ENCODE measurements at regions not wholly inside any gene's neighbourhood (a gene's known extent, or its start where the extent isn't known, plus 50 kb on each side); places are given as distances from the start of the nearest gene placed in this dataset.
"Not testable (repeated sequence)": the region's sequence is repeated elsewhere in the genome, so short reads cannot be mapped to it uniquely, and the experiment has no call there.

DNA sequence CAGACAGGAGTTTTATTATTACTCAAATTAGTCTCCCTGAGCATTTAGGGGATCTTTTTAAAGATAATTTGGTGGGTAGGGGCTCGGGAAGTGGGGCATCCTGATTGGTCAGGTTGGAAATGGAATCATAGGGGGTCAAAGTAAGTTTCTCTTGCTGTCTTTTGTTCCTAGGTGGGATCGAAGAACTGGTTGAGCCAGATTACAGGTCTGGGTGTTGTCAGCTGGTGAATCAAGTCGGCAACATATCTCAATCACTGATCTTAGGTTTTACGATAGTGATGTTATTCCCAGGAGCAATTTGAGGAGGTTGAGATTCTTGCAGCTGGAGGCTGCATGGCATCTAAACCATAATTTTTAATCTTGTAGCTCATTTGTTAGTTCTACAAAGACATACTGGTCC lies 629.5 kb upstream of the AMOT start:
- DNase-seq, result no peak

DNA sequence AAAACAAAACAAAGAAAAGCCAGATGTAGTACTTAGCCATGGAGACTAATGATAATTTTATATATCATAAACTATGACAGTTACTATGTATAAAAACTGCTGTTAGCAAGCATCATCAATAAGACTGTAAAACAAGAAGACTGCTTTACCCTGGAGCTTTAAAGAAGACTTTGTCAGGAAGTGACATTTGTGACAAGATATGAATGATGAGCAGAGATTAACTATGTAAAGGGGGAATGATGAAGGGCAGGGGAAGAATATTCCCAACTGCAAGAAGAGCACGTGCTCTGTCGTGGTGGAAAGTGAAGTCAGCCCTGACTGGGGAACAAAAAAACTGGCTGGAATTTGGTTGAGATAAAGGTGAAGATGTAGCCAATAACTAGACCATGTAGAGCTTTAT lies 617.1 kb upstream of the AMOT start:
- DNase-seq, result no peak

DNA sequence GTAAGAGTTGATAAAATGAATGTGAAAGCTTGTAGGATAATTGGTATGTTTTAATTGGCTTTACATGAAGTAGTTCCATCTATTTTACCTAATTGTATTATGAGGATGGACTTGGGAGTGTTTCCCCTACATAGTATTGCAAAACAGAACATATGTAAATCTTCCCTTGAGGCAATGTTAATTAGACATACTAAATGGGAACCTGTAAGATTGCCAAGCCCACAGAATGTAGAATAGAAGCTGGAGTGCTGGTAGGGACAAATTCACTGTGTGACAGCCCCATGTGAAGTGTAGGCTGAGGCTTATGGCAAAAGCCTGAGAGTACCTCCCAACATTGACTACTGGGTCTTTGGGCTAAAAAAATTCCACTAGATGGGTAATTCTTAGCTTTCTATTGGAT lies 615.0 kb upstream of the AMOT start:
- no peak for DNase-seq

DNA sequence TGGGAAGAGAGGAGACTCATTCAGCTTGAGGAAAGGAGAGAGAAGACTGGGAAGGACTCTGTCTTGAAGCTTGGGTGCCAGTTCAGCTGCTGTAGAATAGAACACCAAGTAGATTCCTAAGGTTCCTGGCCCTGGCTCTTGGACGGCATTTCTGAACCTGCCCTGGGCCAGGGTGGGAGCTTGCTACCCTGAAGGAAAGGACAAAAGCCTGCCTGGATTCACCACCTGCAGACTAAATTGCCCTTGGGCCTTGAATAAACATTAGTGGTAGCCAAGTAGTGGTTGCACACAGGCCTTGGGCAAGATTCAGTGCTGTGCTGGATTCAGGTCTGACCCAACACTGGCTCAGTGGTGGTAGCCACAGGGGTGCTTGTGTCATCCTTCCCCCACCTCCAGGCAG lies 588.4 kb upstream of the AMOT start:
- no peak for DNase-seq

DNA sequence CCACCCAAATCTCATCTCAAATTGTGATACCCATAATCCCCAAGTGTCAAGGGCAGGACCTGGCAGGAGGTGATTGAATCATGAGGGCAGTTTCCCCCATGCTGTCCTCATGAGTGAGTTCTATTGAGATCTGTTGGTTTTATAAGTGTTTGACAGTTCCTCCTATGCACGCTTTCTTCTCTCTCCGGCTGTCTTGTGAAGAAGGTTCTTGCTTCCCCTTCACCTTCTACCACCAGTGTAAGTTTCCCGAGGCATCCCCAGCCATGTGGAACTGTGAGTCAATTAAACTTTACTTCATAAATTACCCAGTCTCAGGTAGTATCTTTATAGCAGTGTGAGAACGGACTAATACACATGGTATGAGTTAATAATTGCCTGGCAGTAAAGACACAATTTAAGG lies 581.7 kb upstream of the AMOT start:
- DNase-seq, result no peak

DNA sequence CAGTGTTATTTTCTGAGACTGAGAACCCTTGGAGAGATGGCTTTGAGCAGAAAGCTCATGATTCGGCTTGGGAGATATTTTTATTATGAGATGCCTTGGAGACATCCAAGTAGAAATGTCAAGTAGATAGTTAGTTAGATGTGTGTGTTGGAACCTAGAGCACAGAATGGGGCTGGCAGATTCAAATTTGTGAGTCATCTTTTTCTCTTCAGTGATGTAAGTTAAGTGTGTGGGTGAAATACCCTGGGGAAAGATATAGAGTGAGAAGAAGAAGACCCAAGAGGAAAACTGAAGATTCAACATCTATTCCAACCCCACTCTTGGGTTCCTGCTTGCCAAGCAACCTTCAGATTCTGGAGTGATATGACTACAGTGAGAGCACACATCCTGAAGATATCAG lies 580.8 kb upstream of the AMOT start:
- DNase-seq, result no peak

DNA sequence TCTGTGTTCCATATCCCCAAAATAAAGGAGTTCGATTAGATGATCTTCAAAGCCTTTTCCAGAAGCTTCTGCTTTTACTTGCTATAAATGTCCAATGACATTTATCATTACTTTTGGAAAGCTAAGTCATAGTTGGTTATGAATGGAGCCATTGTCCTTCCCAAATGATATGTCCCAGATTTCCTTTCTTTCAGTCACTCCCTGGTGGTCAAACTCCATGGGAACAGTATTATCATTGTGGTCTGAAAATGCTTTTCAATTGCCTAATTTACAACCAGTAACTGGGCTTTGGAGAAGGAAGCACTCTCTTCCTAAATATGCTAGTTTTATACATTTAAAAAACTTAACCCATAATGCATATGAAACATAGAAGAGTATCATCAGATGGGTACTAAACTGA lies 571.5 kb upstream of the AMOT start:
- DNase-seq, result no peak

DNA sequence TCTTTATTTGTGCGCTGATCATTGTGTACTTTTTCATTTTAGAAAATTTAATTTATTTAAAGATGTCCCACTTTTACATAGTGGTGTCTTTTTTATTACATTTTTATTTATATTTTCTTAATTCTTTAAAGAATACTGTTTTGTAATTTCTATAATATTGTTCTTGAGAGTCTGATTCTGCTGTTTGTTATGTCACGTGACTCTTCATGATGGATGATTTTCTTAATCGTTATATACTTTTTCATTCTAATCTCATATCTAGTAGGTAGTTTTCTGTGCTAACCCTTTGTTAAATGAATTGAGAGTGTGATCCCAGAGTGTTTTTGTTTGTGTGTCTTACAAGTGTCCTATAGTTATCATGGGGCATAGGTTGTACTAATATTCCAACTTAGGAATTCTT lies 568.2 kb upstream of the AMOT start:
- no peak for DNase-seq

DNA sequence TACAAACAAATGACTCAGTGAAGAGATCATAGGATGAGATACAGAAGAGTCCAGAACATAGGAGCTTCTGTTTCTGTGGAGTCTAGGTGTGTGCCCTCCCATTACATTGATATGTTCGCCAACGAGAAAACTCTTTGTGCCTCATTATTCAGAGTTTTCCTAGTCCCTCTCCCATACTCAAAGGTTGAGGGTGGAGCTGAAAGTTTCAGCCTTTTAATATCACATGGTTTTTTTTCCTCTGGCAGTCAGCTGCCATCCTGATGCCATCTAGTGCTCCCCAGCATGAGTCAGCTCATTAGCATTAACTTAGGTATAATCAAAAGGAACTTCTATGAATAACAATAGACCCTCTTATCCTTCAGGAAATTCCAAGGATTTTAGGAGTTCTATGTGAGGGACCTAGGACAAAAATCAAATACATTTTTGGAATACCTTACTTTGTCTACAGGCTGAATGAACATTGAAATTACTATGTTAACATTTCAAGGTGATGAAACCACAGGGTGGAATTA lies 559.6 kb upstream of the AMOT start:
- DNase-seq, result no peak

DNA sequence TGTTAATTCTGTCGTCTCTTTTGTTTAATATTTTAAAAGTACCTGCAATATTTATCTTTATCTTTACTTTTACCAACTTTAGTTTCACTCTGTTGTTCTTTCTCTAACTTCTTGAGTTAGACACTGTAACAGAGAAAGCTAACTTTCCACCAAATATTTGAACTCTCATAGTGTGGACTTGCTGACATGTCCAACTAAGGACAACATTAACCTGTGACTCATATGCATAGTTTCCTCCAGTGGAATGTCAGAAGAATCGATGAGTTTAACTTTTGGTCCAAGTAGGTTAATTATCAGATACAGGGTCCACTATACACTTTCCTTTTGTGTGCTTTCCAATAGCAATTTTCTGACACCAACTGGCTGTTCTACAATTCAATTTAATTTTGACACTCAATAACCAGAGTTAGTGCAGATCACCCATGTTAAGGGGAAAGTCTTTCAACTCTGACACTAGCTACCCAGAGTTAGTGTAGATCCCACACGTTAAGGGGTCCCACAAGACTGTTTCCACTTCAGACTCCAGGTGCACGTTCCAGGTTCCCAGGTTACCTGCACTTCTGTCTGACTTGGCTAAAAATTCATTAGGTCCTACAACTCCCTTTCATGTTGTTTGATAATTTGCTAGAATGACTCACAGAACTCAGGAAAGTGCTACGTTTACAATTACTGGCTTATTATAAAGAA lies 559.0 kb upstream of the AMOT start:
- DNase-seq, result no peak

DNA sequence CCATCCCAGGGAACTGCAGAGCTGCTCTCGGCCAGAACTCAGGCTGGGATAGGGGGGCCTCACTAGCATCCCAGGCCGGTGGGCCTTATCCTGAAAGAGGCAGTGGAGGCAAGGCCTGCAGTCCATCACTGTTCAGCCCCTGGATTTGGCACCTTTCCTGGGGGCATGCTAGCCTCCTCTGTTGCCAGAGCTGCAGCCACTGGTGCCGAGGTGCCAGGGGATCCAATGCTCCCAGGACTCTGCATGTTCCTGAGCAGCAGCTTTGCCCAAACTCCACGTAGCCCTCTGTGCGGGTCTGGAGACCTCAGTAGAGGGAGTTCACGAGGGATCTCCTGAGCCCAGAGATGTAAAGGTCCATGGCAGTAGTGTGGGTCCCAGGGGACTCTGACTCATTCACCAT lies 551.7 kb upstream of the AMOT start:
- no peak for DNase-seq

DNA sequence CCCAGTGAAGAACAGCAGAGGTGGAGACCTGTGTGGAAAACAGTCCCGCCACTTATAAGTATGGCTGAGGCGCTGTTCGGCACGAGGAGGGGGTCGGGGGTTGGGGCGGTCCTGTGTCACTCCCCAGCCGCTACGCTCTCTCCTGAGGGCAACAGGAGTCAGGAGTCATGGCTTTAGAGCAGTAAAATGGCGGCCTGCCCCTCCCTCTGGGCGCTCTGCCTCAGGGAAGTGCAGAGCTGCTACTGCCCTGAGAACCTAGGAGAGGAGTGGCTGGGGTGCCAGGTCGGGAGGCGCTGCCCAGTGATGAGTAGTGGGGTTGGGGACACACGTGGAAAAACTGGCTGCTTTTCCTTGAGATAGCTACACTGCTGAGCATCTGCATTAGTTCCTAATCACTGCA lies 551.2 kb upstream of the AMOT start:
- no peak for DNase-seq

DNA sequence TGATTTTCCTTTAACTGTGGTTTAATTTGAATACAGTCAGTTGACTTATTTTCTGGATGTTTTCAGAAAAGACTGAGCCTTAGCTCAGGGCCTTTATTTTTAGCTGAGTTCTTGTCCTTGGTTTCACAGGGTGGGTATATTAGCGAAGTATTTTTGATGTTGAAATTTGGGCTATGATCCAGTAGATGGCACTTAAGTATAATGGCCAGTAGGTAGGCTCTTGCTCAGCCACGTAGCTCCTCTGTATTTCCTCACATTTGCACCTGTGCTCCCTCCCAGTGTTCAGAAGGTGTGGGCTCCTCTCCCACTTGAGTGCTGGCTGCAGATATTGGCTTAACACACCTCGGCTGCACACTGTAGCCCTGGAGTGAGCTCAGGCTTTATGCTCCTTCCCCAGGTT lies 549.9 kb upstream of the AMOT start:
- DNase-seq, result no peak

DNA sequence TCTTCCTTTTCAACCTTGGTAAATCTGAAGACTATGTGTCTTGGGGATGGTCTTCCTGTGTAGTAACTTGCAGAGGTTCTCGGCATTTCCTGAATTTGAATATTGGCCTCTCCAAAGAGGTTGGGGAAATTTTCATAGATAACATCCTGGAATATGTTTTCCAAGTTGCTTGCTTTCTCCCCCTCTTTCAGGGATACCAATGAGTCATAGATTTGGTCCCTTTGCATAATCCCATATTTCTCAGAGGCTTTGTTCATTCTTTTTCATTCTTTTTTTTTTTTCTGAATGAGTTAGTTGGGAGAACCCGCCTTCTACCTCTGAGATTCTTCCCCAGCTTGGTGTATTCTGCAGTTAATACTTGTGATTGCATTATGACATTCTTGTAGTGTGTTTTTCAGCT lies 549.2 kb upstream of the AMOT start:
- no peak for DNase-seq

DNA sequence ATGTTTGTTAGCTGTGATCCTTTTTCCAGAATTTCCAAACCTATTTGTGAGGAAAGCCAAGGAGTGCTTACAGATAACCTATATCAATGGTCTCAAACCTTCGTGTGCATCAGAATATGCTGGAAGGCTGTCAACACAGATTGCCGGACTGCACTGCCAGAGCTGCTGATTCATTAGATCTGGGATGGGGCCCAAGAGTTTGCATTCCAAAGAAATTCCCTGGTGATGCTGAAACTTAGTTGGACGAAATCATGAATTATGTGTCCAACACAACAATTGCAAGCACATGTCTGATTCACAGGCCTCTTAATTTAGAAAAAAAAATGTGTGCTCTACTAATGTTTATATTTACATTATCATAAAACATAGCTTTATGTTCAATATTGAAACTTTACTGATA lies 544.0 kb upstream of the AMOT start:
- DNase-seq, result no peak

DNA sequence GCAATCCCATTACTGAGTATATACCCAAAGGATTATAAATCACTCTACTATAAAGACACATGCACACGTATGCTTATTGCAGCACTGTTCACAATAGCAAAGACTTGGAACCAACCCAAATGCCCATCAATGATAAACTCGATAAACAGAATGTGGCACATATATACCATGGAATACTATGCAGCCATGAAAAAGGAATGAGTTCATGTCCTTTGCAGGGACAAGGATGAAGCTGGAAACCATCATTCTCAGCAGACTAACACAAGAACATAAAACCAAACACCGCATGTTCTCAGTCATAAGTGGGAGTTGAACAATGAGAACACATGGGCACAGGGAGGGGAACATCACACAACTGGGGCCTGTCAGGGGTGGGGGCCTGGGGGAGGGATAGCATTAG lies 532.8 kb upstream of the AMOT start:
- not testable (repeated sequence) for DNase-seq

DNA sequence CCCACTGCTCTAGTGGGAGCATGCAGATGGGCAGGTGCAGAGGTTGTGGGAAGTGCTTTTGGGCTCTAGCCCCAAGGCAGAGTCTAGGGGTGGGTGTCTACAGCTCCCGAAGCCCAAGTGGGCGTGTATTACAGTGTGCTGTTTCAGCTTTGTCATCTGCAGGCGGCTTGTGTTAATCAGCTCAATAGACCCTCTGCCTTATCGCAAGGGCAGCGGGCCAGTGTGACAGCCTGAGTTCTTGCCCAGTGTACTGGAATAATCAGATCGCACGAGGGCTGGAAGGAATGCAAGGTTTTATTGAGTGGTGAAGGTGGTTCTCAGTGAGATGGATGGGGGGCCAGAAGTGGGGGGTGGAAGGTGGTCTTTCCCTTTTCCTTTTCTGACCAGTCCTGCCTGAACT lies 529.4 kb upstream of the AMOT start:
- DNase-seq, result no peak

DNA sequence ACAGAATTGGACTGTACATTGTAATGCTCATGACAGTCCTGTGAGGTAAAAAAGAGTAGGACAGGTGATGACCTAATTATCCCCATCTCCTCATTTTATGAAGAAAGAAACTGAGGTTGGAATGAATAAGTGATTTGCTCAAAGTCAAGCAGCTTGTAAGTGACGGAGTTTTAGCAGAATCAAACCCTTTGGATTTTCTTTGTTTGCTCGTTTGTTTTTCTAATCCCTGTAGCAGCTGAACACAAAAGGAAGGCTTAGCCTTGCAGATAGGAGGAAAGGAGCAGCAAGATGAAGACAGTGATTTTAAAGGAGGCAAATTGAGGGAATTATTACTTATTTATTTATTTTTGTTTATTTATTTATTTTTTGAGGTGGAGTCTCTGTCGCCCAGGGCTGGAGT lies 528.4 kb upstream of the AMOT start:
- DNase-seq, result no peak

DNA sequence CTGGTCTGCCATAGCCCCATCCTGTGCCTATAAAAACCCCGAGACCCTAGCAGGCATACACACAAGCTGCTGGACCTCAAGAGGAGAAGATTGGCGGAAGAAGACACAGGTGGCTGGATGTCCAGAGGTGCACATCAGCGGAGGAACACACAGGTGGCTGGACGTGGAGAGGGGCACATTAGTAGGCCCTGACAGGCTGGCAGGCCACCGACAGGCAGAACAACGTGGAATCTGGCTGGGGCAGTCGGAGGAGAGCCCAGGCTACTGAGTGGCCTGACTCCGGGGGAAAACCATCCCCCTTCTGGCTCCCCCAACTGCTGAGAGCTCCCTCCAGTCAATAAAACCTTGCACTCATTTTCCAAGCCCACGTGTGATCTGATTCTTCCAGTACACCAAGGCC lies 512.5 kb upstream of the AMOT start:
- DNase-seq, result no peak

DNA sequence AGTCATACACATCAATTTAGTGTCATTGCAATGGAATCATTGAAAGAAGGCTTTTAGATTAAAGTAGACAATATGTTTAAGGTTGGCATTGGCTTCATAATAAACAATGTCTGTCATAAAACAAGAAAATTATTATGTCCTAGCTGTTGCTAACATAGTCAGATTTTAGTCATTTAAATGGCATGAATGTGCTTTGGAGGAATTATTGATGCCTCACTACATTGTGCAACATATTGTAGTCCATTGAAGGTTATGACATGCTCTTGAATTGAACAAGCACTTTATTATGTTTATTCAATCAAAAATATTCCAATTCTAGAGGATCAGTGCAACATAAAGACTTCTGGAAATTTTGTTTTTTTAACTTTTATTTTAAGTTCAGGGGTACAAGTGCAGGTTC lies 489.8 kb upstream of the AMOT start:
- no peak for DNase-seq

DNA sequence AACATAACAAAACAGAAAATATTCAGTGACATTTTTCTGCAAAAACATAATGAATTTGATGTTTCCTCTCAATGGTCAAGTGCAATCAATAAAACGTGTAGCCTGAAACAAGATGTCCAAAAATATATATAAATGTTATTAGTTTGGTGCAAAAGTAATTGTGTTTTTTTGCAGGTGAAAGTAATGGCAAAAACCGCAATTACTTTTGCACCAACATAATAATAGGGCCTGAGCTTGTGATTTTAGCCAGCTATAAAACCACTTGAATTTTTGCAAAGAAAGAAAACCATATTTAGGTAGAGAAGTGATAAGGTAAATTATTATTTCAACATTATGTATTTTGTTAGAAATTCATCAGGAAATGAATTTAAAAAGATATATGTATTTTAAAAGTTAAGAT lies 475.3 kb upstream of the AMOT start:
- no peak for DNase-seq

DNA sequence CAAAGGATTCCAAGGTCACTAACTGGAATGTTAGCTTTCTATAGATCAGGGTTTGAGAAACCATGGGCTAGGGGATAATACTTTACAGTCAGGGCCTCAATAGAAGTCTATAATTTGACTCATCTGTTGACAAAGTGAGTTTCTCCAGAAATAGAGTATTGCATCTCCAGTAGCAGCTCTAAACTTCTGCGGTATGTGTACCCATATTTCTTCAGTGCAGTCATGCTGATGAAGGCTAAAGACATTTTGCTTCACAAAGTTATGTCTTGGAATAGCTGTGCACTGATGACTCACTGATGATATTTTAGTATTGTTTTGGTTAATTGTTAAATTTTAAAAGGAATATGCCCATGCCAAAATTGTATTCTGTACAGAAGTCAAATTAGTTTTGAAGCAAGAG lies 464.9 kb upstream of the AMOT start:
- no peak for DNase-seq

DNA sequence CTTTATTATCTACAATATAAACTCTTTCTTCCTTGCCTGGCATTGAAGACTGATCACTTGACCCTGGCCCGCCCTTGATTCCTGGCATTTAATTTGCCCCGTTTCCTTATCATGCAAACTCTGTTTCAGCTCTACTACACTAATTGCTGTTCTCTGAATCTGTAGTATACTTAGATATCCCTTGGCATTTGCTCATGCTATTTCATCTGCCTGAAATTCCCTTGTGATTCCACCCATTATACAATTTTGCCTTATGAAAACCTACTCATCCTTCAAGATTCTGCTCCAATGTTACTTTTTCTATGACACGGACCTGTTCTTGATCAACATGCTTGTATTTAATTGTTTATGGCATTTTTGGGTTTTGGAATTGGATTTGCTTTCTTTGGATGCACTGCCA lies 459.9 kb upstream of the AMOT start:
- DNase-seq, result no peak

DNA sequence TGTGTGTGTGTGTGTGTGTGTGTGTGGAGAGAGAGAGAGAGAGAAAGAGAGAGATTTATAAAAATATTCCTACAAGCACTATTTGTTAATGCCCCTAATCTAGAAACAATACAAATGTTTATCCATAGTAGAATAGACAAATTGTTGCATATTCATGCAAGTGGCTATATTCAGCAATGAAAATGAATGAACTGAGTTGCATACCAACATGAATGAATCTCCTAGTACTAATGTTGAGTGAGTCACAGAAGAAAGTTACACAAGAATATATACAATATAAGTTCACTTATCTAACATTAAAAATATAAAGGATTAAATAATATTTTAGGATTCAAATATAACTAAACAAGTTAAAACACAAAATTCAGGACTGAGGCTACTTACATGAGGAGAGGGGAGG lies 456.8 kb upstream of the AMOT start:
- no peak for DNase-seq

DNA sequence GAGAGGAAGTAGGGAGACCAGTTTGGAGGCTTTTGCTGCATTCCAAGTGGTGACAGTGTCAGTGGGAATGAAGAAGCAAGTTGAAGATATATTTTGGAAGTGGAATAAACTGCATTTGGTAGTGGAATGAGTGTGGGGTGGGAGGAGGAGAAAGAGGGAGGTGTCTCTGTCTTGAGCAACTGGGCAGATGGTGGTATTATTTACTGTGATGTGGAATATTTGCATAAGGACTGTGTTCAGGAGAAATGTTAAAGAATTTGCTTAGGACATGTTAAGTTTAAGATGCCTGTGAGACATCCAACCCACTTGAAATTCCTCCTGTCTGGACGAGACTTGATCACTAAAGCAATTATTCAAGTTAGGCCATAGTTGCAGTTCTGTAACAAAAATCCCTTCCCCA lies 448.9 kb upstream of the AMOT start:
- no peak for DNase-seq

DNA sequence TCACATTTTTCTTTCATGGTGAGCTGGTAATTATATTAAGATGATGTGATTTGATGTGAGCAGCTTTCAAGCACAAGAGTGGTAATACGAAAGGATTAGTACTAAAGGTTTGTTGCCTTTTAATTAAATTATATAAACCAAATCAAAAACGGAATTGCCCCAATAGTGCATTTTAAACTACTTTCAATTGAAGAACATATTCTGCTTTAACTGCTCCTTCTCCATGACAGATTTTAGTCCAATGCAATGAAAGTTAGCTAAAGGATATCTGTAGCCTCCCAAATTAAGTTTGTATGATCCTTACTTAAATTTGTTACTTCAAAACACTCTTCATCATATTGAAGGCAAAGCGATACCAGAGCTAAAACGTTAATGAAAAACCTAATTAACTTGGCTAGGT lies 447.1 kb upstream of the AMOT start:
- no peak for DNase-seq

Data from suppressor macrophage treated with lipopolysaccharide for 4 hours (primary cell).